ENCODE measurements at regions not wholly inside any gene's neighbourhood (a gene's known extent, or its start where the extent isn't known, plus 50 kb on each side); places are given as distances from the start of the nearest gene placed in this dataset.

DNA sequence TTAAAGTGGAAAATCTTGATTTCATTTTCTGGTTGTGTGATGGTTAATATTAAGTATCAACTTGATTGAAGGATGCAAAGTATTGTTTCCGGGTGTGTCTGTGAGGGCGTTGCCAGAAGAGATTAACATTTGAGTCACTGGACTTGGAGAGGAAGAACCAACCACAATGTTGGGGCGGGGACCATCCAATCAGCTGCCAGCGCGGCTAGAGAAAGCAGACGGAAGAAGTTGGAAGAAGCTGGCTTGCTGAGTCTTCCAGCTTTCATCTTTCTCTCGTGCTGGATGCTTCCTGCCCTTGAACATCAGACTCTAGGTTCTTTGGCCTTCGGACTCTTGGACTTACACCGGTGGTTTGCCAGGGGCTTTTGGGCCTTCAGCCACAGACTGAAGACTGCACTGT, 832.6 kb upstream of the TMPRSS15 start:
- TF ChIP-seq, protein P1, sequence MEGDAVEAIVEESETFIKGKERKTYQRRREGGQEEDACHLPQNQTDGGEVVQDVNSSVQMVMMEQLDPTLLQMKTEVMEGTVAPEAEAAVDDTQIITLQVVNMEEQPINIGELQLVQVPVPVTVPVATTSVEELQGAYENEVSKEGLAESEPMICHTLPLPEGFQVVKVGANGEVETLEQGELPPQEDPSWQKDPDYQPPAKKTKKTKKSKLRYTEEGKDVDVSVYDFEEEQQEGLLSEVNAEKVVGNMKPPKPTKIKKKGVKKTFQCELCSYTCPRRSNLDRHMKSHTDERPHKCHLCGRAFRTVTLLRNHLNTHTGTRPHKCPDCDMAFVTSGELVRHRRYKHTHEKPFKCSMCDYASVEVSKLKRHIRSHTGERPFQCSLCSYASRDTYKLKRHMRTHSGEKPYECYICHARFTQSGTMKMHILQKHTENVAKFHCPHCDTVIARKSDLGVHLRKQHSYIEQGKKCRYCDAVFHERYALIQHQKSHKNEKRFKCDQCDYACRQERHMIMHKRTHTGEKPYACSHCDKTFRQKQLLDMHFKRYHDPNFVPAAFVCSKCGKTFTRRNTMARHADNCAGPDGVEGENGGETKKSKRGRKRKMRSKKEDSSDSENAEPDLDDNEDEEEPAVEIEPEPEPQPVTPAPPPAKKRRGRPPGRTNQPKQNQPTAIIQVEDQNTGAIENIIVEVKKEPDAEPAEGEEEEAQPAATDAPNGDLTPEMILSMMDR (IDR thresholded peaks at IDR 0.05): no peak
- TF ChIP-seq POLR2A (IDR thresholded peaks at IDR 0.05): no peak
